HG02970 (cell line): ENCODE measurements at regions not wholly inside any gene's neighbourhood (a gene's known extent, or its start where the extent isn't known, plus 50 kb on each side); places are given as distances from the start of the nearest gene placed in this dataset.

Source experiments
- ATAC-seq: cut with Tn5 transposase; IDR thresholded peaks from one replicate; pipeline ENCODE4 v1.9.1; 2021; ENCODE audit warnings: mild to moderate bottlenecking, moderate library complexity, moderate number of reproducible peaks; ENCODE audit not compliant: unreplicated experiment, low FRiP score

GRCh38 chr9:87310827-87311523 is 186.7 kb upstream of the DAPK1 start:
- ATAC-seq = no peak

DNA sequence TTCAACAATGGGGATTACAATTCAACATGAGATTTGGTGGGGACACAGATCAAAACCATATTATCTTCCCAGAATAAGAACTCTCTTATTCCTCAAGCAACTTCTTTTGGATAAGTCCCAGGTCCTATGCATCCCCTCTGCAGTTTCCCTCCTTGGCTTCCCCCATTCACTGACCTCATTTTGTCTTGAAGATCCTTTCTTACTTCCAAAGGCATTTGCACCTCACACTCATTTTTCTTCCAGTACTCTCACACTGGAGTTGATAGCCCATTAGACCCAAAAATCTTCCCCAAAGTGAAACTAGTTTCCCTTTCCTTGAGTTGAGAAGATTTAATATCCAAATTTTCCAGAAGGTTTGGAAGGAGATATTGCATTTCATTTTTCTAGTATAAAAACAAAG is 178.0 kb upstream of the DAPK1 start:
- no peak for ATAC-seq

DNA sequence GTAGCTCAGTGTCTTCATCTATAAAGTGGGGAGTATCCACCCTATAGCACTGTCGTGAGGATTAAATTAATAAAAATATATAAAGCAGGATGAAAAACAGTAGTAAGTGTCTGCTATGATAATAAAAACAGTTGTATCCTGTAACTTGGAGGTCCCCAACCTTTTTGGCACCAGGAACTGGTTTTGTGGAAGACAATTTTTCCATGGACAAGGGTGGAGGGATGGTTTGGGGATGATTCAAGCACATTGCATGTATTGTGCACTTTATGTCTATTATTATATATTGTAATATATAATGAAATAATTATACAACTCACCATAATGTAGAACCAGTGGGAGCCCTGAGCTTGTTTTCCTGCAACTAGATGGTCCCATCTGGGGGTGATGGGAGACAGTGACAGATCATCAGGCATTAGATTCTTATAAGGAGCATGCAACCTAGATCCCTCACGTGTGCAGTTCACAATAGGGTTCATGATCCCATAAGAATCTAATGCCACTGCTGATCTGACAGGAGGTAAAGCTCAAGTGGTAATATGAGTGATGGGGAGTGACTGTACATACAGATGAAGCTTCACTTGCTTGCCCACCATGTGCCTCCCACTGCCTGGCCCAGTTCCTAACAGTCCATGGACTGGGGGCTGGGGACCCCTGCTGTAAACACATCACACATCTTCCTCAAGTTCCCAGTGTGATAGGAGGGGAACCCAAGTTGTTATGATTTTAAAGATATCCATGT is 177.4 kb upstream of the DAPK1 start:
- ATAC-seq = no peak

GRCh38 chr9:87322840-87323635 is 174.6 kb upstream of the DAPK1 start:
- no peak for ATAC-seq

DNA sequence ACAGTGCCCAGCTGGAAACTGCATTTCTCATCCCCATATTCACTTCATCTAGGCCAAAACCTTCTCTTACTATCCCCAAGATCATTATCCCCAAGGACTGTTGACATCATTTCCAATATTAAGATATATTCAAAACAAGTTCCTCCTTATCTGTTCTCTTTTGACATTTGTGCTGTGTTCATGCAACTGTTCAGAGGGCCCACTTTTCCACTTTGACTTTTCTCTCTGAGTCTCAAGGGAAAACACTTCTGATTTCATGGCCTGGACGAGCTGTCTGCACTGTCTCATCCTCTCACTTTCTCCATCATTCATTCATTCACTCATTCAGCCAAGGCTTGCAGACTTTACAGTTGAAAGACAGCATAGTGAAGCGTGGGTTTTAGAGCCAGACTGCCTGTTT is 173.7 kb upstream of the DAPK1 start:
- no peak for ATAC-seq

DNA sequence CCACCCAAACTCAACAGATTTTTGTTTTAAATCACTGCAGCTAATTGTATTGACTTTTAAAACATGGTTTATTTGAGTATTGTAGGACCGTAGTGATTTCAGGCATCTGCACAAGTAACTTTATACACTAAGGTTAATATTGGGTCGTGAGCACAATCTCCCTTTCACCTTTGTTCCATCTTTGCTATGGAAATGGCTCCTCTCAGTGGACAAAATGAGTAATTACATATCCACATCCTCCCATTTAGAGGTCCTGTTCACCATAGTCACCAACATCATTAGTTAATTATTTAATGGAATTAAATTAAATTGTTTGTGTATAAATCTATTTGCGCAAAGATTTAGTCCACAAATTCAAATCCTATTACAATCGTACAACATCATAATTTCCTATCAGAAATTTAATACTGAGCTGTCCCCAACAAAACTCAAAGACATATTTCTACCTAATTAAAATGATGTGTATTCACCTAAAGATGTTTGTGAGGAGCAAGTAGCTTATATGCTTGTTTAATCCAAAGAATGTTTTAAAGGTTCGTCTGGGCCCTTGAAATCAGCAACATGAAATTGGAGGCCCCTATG is 173.0 kb upstream of the DAPK1 start:
- ATAC-seq = no peak

GRCh38 chr9:87327575-87328125 is 170.0 kb upstream of the DAPK1 start:
- no peak for ATAC-seq

GRCh38 chr9:87333802-87334201 is 163.9 kb upstream of the DAPK1 start:
- ATAC-seq = no peak

- no peak for ATAC-seq
These were observed 163.3 kb upstream of the DAPK1 start for GRCh38 chr9:87334366-87334765.

- ATAC-seq = no peak
These were observed 161.3 kb upstream of the DAPK1 start for GRCh38 chr9:87336407-87336806.

DNA sequence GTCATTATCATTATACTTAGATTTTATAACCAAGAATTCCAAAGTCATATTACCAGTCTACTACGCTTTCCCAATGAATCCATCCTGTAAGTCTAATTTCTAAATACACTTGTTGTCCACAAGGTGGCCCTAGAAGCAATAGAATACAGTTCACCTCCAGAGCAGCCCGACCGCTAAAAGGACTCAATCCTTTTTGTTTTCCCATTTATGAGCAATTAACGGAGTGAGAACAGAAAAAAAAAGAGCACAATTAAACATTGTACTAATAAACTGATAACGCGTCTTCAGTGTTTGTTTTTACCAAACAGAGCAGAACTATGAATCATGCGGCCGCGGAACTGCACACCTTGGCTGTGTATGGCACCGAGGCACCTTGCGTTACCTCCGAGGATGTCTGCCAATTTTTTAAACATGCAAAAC is 160.7 kb upstream of the DAPK1 start:
- ATAC-seq = no peak

DNA sequence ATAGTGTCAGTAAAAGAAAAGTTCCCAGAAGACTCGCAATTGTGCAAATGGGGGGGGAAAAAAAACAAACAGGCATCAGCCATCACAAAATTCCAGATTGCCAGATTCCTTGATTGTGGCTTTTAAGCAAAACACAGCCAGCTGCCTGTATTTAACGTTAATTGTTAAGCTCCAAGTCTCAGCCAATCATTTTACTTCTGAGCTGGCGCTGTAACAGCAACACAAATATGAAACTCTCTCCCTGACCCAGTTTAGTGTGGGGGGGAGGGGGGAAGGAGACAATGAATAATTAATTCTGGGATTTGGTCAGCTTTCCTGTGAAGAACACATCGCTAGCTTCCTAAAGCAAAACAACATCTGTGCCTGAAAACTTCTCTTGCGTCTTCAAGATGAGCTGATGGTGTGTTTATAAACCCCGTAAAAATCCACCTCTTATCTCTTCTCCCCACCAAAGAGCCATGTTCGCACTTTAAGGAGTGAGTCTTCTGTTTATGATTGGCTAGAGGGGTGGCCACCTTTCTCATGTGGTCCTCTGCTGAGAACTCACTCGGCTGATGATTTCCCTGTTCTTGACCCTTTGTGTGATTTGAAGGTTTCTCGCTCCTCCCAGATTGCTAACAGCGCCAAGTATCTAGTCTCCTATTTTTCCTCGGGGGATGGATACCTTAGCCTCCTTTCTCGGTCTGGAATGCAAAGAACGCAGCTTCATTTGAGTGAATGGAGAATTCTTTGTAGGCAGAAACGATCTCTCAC is 160.2 kb upstream of the DAPK1 start:
- ATAC-seq = no peak

DNA sequence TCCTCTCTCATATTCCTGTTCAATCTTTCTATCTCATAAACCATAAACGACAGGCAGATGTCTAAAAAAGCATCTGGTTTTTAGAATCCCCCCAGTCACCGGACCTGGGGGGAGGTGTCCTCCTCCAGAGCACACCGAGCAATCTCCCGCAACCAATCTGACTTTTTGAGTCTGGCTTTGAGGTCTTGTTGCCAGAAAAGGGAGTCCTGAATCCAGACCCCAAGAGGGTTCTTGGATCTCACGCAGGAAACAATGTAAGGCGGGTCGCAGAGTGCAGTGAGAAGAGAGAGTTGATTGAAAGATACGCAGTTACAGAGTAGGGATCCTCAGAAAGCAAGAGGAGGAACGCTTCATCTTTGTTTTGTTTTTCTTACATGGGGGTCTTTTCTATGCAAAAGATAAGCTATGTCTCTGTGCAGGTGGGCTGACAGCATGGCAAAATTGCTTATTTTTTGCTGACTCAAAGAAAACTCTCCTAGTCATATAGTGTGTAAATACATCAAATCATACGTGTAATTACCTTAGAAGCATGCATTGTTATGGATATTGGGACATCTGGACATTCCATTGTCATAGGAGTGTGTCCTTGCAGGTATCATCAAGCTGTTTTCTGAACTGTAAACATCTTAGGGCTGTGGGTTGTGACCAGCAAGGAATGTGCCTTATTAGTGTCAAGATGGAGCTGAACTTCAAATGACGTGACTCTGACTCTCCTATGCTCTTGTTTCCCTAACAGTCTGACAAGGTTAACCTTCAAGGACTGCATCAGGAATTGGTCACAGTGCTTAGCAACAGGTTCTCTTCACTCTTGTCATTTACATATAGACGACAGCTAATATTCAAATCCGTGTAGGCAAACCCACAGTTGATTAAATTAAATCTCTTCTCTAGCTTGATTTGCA is 159.3 kb upstream of the DAPK1 start:
- no peak for ATAC-seq

DNA sequence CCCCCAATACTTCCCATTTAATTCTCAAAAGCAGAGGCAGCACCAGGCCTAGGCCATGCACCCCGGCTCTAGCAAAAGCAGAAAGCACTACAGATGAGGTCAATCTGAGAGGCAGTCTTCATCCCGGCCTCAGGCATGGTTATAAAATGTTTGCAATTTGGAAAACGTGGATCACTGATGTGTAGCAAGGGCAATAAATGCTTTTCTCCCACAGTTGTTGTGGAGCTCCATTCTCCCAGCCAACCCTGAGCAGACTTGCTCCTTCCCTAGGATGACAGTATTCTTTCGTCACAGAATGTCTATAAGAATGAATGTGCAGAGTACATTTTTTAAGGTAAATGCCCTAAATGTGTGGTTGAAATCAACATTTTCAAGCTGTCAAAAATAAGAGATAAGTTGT is 157.3 kb upstream of the DAPK1 start:
- no peak for ATAC-seq

- no peak for ATAC-seq
These were observed 154.9 kb upstream of the DAPK1 start for GRCh38 chr9:87342743-87343142.

GRCh38 chr9:87343816-87344430 is 153.7 kb upstream of the DAPK1 start:
- no peak for ATAC-seq

GRCh38 chr9:87346061-87346665 is 151.5 kb upstream of the DAPK1 start:
- ATAC-seq = no peak

DNA sequence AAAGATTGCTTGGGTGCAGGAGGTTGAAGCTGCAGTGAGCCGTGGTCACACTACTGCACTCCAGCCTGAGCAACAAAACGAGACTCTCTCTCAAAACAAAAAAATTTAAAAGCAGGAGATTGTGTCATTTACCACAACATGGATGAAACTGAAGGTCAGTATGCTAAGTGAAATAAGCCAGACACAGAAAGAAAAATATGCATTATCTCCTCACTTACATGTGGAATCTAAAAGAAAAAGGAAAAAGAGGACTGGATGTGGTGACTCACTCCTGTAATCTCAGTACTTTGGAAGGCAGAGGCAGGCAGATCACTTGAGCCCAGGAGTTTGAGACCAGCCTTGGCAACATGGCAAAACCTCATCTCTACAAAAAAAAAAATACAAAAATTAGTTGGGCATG is 146.8 kb upstream of the DAPK1 start:
- no peak for ATAC-seq
